SU-DHL-6 (cell line): ENCODE measurements at regions not wholly inside any gene's neighbourhood (a gene's known extent, or its start where the extent isn't known, plus 50 kb on each side); places are given as distances from the start of the nearest gene placed in this dataset.

Source experiments
- H2AFZ ChIP-seq: fragments of 200-600 bp; sonication (generic); 2 replicates; pipeline ENCODE4 v1.6.1; 2014; ENCODE audit warnings: low read depth, mild to moderate bottlenecking, moderate library complexity, mixed read lengths, antibody characterized with exemption, low read length; ENCODE audit not compliant: severe bottlenecking
- H3F3A ChIP-seq: fragments of 200-600 bp; shearing (Covaris generic); 2 replicates; pipeline ENCODE4 v1.6.0; 2016; ENCODE audit warnings: antibody characterized with exemption, mild to moderate bottlenecking; ENCODE audit not compliant: insufficient read depth
- H3K27ac ChIP-seq: fragments of 200-600 bp; sonication (generic); 2 replicates; pipeline ENCODE4 v1.5.1; 2016; ENCODE audit warnings: low read depth, mild to moderate bottlenecking, low read length, moderate library complexity, mixed read lengths
- H3K27me3 ChIP-seq: fragments of 200-600 bp; sonication (generic), shearing (Covaris generic); 2 replicates; pipeline ENCODE4 v1.6.0; 2014; ENCODE audit warnings: mild to moderate bottlenecking, low read length
- H3K36me3 ChIP-seq: fragments of 200-600 bp; sonication (generic); 2 replicates; pipeline ENCODE4 v1.6.1; 2014; ENCODE audit warnings: mild to moderate bottlenecking, low read length, mixed read lengths
- H3K4me2 ChIP-seq: fragments of 300-600, 200-600 bp; shearing (Covaris generic), sonication (generic); 2 replicates; pipeline ENCODE4 v1.6.0; 2014; ENCODE audit warnings: low read length, low read depth, mild to moderate bottlenecking; ENCODE audit not compliant: poor library complexity, severe bottlenecking
- H3K4me3 ChIP-seq: fragments of 200-600 bp; sonication (generic); 2 replicates; pipeline ENCODE4 v1.5.1; 2014; ENCODE audit warnings: antibody characterized with exemption, low read length, mild to moderate bottlenecking, mixed read lengths; ENCODE audit not compliant: insufficient read depth, poor library complexity, severe bottlenecking
- H3K79me2 ChIP-seq: fragments of 200-600 bp; sonication (generic); 2 replicates; pipeline ENCODE4 v1.6.1; 2014; ENCODE audit warnings: mild to moderate bottlenecking, low read length, moderate library complexity; ENCODE audit not compliant: insufficient read depth
- H3K9ac ChIP-seq: fragments of 200-600 bp; sonication (generic); 2 replicates; pipeline ENCODE4 v1.7.0; 2014; ENCODE audit warnings: mild to moderate bottlenecking, low read length
- H3K9me2 ChIP-seq: fragments of 200-600 bp; sonication (generic); replicated peaks from 2 replicates; pipeline ENCODE4 v1.6.1; 2014; ENCODE audit warnings: low read length; ENCODE audit not compliant: insufficient read depth
- H3K9me3 ChIP-seq: fragments of 200-600 bp; sonication (generic); 2 replicates; pipeline ENCODE4 v1.6.1; 2014; ENCODE audit warnings: low read length, mixed read lengths; ENCODE audit not compliant: insufficient read depth
- H4K20me1 ChIP-seq: fragments of 200-600 bp; sonication (generic); 2 replicates; pipeline ENCODE4 v1.6.1; 2014; ENCODE audit warnings: low read depth, mild to moderate bottlenecking, antibody characterized with exemption, low read length, moderate library complexity, mixed read lengths
- EZH2phosphoT487 ChIP-seq: fragments of 200-600 bp; sonication (generic), shearing (Covaris generic); conservative IDR thresholded peaks from 2 replicates; pipeline ENCODE4 v1.6.1; 2018; ENCODE audit warnings: mild to moderate bottlenecking, antibody characterized with exemption, low read length, moderate library complexity, mixed read lengths
- TF ChIP-seq, protein P1 (sequence below): fragments of 200-600 bp; sonication (generic); IDR thresholded peaks from one replicate; pipeline ENCODE4 v1.5.1; 2017; ENCODE audit warnings: antibody characterized with exemption, mild to moderate bottlenecking, low read length, moderate library complexity; ENCODE audit not compliant: insufficient read depth, poor library complexity, severe bottlenecking

DNA sequence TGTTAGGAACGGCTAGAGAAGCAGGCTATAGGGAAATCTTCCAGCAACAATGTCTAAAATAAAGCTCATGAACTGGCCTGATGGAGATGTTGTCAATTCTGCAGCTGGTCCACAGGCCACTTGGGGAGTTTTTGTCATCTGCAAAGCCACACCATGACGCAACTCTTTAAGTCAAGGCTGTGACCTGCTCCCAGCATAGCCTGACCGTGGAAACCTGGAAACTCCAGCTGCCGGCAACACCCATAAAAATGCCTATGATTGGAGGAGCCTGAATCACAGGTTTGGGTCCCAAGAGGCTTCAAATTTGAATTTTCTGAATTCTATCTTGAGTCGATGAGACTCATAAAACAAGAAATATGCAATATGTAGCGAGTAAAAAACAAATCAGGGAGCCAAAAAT lies 969.2 kb upstream of the PRKX start:
- H3K4me2 ChIP-seq, result no peak overlapping the region
- no peak overlapping the region for H3K27ac ChIP-seq
- no peaks in the 10 kb centered on the region for H3K9me3 ChIP-seq
- no peaks in the 10 kb centered on the region for H3K27me3 ChIP-seq
- no peak overlapping the region for H2AFZ ChIP-seq
- no peak overlapping the region for H3K9ac ChIP-seq
- no peaks in the 10 kb centered on the region for H3K79me2 ChIP-seq
- H3K4me3 ChIP-seq, result no peak overlapping the region
- no peaks in the 10 kb centered on the region for H4K20me1 ChIP-seq
- TF ChIP-seq, protein P1, sequence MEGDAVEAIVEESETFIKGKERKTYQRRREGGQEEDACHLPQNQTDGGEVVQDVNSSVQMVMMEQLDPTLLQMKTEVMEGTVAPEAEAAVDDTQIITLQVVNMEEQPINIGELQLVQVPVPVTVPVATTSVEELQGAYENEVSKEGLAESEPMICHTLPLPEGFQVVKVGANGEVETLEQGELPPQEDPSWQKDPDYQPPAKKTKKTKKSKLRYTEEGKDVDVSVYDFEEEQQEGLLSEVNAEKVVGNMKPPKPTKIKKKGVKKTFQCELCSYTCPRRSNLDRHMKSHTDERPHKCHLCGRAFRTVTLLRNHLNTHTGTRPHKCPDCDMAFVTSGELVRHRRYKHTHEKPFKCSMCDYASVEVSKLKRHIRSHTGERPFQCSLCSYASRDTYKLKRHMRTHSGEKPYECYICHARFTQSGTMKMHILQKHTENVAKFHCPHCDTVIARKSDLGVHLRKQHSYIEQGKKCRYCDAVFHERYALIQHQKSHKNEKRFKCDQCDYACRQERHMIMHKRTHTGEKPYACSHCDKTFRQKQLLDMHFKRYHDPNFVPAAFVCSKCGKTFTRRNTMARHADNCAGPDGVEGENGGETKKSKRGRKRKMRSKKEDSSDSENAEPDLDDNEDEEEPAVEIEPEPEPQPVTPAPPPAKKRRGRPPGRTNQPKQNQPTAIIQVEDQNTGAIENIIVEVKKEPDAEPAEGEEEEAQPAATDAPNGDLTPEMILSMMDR, result no peak
- TF ChIP-seq EZH2phosphoT487, result no peak
- H3K36me3 ChIP-seq, result no peaks in the 10 kb centered on the region
- no peaks in the 10 kb centered on the region for H3K9me2 ChIP-seq
- H3F3A ChIP-seq, result no peaks in the 10 kb centered on the region

DNA sequence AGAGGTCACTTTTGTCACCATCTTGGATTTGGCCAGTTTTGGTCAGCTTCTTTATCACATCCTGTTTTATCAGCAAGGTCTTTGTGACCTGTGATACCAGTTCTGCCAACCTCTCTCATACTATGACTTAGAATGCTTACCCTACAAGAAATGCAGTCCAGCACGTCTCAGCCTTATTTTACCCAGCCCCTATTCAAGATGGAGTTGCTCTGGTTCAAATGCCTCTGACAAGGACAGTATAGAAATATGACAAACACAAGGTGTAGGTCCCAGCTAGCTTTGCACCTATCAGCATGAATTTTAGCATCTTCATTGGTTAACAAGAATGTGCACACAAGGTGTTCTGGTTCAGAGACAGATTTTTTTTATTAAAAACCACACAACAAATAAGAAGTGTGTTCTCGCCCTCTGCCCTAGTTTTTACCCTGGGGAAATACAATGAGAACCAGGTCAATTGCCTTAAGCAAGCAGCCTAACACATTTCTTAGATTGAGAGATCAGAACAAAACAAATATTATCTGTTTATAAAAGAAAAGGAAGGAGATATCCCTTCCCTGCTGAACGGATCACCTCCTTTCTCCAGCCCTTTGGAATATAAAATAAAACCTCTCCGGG lies 962.3 kb upstream of the PRKX start:
- Histone ChIP-seq H3F3A (no peaks in the 10 kb centered on the region), H3K36me3 (no peaks in the 10 kb centered on the region), H3K4me2 (no peak overlapping the region), H3K79me2 (no peaks in the 10 kb centered on the region), H3K27ac (no peak overlapping the region), H3K9ac (no peak overlapping the region), H2AFZ (no peak overlapping the region), H3K9me3 (no peaks in the 10 kb centered on the region), H3K4me3 (no peak overlapping the region), H3K9me2 (no peaks in the 10 kb centered on the region), H3K27me3 (no peaks in the 10 kb centered on the region), H4K20me1 (no peaks in the 10 kb centered on the region)
- TF ChIP-seq, protein P1, result no peak
- no peak for TF ChIP-seq EZH2phosphoT487

DNA sequence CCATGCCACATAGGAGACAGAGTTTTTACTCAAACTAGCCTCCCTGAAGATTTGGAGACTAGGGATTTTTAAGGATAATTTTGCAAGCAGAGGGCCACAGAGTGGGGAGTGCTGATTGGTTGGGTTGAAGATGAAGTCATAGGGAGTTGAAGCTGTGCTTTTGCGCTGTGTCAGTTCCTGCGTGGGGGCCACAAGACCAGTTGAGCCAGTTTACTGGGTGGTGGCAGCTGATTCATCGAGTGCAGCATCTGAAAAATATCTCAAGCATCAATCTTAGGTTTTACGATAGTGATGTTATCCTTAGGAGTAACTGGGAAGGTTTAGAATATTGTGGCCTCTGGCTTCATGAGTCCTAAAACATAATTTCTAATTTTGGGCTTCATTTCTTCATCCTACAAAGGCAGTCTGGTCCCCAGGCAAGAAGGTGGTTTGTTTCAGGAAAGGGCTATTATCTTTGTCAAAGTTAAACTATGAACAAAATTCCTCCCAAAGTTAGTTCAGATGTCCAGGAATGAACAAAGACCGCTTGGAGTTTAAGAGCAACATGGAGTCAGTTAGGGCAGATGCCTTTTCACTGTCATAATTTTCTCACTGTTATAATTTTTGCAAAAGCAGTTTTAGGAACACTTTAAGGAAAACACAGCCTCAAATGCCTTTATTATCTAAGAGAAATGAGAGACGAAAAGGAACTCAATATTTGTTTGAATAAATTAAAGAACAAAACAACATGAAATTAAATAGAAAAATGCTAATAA lies 960.8 kb upstream of the PRKX start:
- Histone ChIP-seq H3K9me2 (no peaks in the 10 kb centered on the region), H3K36me3 (no peaks in the 10 kb centered on the region), H3K9ac (no peak overlapping the region), H3K4me3 (no peak overlapping the region), H2AFZ (no peak overlapping the region), H3K27ac (no peak overlapping the region), H3K27me3 (no peaks in the 10 kb centered on the region), H3K9me3 (no peaks in the 10 kb centered on the region), H3K79me2 (no peaks in the 10 kb centered on the region), H3K4me2 (no peak overlapping the region), H4K20me1 (no peaks in the 10 kb centered on the region), H3F3A (no peaks in the 10 kb centered on the region)
- TF ChIP-seq EZH2phosphoT487, result no peak
- TF ChIP-seq, protein P1, result no peak
